ENCODE measurements at regions not wholly inside any gene's neighbourhood (a gene's known extent, or its start where the extent isn't known, plus 50 kb on each side); places are given as distances from the start of the nearest gene placed in this dataset.

DNA sequence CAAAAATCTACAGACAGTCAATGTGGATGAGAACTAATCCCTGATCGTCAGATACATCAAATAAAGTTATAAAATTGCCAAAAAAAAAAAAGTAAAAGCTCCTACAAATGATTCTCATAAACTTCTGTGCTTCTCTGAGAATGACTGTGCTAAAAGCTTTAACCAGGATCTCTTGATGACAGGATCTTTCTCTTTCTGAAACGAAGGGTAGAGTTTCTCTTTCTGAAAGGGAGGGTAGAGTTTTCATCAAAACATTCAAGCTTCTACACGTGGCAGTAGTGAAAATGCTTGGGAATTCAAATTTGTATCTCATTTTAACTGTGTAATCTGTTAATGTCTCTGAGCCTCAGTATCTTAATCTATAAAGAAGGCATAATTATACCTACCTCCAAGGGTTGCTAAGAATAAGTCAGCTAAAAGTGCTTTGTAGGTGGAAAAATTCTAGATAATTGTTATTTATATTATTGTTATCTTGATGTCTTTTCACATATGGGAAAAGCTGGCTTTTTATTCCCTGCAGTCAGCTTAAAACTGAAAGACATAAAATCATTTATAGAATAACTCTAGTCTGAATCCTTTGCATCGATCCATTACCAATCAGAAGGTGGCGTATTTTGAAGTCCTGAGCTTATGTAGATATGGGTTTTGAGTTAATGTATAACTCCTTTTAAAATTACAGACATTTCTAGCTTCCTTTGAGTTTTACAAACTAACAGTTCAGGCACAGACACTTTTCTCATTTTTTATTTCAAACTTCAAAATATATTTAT is 157.4 kb downstream of the DACT1 start:
- TF ChIP-seq, protein P1, sequence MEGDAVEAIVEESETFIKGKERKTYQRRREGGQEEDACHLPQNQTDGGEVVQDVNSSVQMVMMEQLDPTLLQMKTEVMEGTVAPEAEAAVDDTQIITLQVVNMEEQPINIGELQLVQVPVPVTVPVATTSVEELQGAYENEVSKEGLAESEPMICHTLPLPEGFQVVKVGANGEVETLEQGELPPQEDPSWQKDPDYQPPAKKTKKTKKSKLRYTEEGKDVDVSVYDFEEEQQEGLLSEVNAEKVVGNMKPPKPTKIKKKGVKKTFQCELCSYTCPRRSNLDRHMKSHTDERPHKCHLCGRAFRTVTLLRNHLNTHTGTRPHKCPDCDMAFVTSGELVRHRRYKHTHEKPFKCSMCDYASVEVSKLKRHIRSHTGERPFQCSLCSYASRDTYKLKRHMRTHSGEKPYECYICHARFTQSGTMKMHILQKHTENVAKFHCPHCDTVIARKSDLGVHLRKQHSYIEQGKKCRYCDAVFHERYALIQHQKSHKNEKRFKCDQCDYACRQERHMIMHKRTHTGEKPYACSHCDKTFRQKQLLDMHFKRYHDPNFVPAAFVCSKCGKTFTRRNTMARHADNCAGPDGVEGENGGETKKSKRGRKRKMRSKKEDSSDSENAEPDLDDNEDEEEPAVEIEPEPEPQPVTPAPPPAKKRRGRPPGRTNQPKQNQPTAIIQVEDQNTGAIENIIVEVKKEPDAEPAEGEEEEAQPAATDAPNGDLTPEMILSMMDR (IDR thresholded peaks at IDR 0.05), result no peak
- H3K27ac ChIP-seq, result no peak overlapping the region
- no peaks in the 10 kb centered on the region for H3K27me3 ChIP-seq
- no peaks in the 10 kb centered on the region for H3K36me3 ChIP-seq
- no peaks in the 10 kb centered on the region for H3K9me3 ChIP-seq
- no peak for DNase-seq (ENCODE audit: low spot score)
- H3K4me1 ChIP-seq, result no peaks in the 10 kb centered on the region
- H3K4me3 ChIP-seq, result no peak overlapping the region

DNA sequence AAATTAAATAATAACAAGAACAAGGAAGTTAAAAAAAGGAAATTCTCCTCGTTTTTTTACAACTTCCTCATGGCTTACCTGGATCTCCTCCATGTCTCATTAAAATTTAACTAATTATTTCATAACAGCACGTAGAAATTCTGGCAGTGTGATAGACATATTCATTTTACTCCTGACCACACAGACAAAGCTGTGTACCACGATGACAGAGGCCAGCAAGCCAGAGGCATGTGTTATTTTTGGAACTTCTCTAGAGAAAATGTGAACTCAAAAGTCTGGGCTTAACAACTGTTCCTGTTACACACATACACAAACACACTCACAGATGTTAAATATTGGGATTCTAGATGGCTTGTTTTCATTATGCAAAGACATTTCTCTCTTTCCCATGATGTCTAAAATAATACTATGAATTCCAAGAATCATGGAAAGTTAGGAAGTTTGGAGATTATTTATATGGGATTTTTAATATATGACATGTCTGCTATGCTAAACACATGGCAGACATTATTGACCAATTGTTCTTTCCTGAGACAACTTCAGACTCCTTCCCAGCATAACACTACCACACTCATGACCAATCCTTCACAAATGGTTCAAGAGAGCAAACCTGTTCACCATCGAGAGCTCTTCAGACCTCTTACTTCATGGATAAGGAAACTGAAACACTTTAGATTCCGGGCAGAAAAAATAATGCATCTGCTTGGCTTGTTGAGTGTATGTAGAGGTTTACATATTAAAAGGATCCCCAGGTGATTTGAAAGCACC is 158.7 kb downstream of the DACT1 start:
- H3K9me3 ChIP-seq, result no peaks in the 10 kb centered on the region
- H3K36me3 ChIP-seq, result no peaks in the 10 kb centered on the region
- H3K27me3 ChIP-seq, result no peaks in the 10 kb centered on the region
- no peak for DNase-seq (ENCODE audit: low spot score)
- no peak overlapping the region for H3K4me3 ChIP-seq
- TF ChIP-seq, protein P1 (IDR thresholded peaks at IDR 0.05), result no peak
- H3K4me1 ChIP-seq, result no peaks in the 10 kb centered on the region
- H3K27ac ChIP-seq, result no peak overlapping the region

DNA sequence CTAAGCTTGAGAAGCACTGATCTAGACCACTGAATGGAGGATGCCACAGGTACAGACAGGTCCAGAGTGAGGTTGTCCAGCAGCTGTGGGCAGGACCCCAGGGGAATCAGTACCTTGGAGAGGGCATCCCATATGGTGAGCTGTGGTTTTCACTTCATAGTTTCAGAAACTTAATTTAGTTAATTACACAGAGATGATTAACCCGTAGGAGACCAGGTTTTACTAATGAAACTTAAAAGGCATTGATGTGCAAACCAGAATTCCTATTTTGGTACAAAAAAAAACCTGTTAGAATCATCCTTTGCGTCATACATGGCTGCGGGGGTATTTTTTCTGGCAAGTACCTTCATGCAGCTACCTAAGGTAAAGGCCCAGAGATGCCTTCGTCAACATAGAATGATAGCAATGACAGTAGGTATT is 159.3 kb downstream of the DACT1 start:
- DNase-seq (ENCODE audit: low spot score), result no peak
- Histone ChIP-seq H3K9me3 (no peaks in the 10 kb centered on the region), H3K27me3 (no peaks in the 10 kb centered on the region), H3K4me3 (no peak overlapping the region), H3K27ac (no peak overlapping the region), H3K36me3 (no peaks in the 10 kb centered on the region), H3K4me1 (no peaks in the 10 kb centered on the region)
- TF ChIP-seq, protein P1 (IDR thresholded peaks at IDR 0.05), result no peak

DNA sequence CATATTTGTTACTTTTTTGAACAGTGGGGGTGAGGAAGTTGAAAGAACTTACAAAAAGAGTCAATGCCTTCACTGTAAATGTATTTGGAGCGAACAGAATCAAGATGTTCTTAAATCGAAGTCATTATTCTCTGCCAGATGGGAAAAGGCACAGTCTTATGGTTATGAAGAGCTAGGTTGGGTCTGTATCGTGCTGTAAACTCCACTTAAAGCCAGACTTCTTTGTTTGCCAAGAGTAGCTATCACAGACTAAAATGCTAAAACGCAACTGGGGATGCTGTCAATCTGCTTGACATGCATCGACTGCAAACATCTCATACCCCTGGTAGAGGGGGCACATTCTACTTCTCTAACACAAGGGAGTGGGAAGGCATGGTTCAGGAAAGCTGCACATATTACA is 160.4 kb downstream of the DACT1 start:
- Histone ChIP-seq H3K9me3 (no peaks in the 10 kb centered on the region), H3K27ac (no peak overlapping the region), H3K4me1 (no peaks in the 10 kb centered on the region), H3K27me3 (no peaks in the 10 kb centered on the region), H3K36me3 (no peaks in the 10 kb centered on the region), H3K4me3 (no peak overlapping the region)
- no peak for DNase-seq (ENCODE audit: low spot score)
- TF ChIP-seq, protein P1 (IDR thresholded peaks at IDR 0.05), result no peak

DNA sequence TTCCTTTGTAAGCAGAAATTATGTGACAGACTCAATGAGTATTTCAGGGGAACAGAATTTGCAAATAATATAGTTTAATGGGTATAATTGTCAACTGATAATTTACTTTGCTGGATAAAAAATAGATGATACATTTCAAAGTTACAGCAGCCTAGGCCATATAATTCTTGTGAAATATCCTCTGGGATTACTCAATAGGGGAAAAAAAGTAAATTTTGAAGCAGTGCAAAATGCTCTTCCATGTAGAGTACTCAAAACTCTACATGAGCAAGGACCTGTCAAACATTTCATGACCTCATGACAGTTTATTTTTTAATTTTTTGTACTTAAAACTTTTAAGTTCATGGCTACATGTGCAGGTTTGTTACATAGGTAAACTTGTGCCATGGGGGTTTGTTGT is 163.3 kb downstream of the DACT1 start:
- H3K27ac ChIP-seq, result no peak overlapping the region
- no peaks in the 10 kb centered on the region for H3K36me3 ChIP-seq
- H3K27me3 ChIP-seq, result no peaks in the 10 kb centered on the region
- H3K4me1 ChIP-seq, result no peaks in the 10 kb centered on the region
- no peaks in the 10 kb centered on the region for H3K9me3 ChIP-seq
- TF ChIP-seq, protein P1 (IDR thresholded peaks at IDR 0.05), result no peak
- no peak for DNase-seq (ENCODE audit: low spot score)
- no peak overlapping the region for H3K4me3 ChIP-seq

All from right atrium auricular region (tissue), 2 donors.